ENCODE measurements at regions not wholly inside any gene's neighbourhood (a gene's known extent, or its start where the extent isn't known, plus 50 kb on each side); places are given as distances from the start of the nearest gene placed in this dataset.
"Not testable (repeated sequence)": the region's sequence is repeated elsewhere in the genome, so short reads cannot be mapped to it uniquely, and the experiment has no call there.

DNA sequence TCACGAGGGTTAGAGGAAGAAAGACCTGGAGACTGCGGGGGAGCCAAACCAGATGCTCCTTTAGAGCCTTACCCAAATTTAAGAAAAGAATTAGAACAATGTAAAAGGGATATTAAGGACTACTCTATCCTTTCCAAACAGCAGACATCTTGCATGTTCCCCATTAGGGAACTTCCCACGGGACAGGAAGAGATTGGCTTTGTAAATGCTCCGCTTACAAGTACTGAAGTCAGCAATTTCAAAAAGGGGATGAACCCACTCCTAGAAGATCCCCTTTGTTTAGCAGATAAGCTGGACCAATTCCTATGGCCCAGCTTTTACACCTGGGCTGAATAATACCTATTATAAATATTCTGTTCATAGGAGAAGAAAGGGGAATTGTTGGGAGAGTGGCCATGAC is 74.2 kb downstream of the APOBEC1 start:
- TF ChIP-seq, protein P1, sequence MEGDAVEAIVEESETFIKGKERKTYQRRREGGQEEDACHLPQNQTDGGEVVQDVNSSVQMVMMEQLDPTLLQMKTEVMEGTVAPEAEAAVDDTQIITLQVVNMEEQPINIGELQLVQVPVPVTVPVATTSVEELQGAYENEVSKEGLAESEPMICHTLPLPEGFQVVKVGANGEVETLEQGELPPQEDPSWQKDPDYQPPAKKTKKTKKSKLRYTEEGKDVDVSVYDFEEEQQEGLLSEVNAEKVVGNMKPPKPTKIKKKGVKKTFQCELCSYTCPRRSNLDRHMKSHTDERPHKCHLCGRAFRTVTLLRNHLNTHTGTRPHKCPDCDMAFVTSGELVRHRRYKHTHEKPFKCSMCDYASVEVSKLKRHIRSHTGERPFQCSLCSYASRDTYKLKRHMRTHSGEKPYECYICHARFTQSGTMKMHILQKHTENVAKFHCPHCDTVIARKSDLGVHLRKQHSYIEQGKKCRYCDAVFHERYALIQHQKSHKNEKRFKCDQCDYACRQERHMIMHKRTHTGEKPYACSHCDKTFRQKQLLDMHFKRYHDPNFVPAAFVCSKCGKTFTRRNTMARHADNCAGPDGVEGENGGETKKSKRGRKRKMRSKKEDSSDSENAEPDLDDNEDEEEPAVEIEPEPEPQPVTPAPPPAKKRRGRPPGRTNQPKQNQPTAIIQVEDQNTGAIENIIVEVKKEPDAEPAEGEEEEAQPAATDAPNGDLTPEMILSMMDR (conservative IDR thresholded peaks at IDR 0.05), result no peak
- no peak overlapping the region for H3K27ac ChIP-seq

GRCh38 chr12:7590085-7590484 is 75.6 kb downstream of the APOBEC1 start:
- H3K27ac ChIP-seq, result not testable (repeated sequence)

GRCh38 chr12:7588742-7589329 is 76.9 kb downstream of the APOBEC1 start:
- not testable (repeated sequence) for H3K27ac ChIP-seq
- TF ChIP-seq, protein P1 (conservative IDR thresholded peaks at IDR 0.05), result peak; percentile 87

DNA sequence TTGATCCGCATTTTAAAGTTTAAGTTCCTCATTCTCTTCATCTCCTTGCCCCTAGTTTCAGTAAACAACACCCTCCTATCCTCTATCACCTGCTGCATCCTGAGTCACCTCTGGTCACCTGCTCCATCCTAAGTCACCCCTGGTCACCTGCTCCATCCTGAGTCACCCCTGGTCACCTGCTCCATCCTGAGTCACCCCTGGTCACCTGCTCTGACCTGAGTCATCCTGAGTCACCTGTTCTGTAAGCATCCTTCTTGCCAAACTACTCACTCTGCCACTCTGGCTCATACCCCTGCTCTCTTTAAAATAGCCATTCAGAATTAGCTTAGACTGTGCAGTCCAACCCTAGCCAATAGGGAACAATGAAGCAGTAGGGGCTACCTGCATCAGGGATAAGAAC is 80.6 kb upstream of the CD163 start:
- not testable (repeated sequence) for H3K27ac ChIP-seq

DNA sequence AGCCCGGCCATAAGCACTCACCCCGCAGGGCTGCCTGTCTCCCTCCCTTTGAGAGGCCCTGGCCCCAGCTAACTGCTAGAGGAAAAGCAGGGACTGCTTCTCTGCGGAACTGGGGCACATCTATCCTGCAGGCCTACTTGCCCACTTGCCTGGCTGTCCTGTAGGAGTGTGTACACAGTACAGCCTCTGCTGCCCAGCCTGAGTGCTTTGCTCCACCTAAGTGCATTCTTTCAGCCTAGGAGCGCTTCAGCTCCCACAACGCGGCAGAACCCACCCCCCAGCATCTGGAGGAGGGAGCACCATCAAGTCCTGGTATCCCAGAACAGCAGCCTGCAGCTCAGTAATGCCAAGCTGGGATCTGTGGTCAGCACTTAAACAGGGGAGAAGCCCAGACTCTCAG is 79.9 kb upstream of the CD163 start:
- H3K27ac ChIP-seq, result no peak overlapping the region
- TF ChIP-seq, protein P1 (conservative IDR thresholded peaks at IDR 0.05), result no peak

- TF ChIP-seq, protein P1 (conservative IDR thresholded peaks at IDR 0.05), result no peak
Observed at GRCh38 chr12:7582796-7583195, 79.2 kb upstream of the CD163 start.

GRCh38 chr12:7581625-7582024 is 78.0 kb upstream of the CD163 start:
- H3K27ac ChIP-seq, result no peak overlapping the region
- TF ChIP-seq, protein P1 (conservative IDR thresholded peaks at IDR 0.05), result no peak

More at GRCh38 chr12:7582796-7583195, 79.2 kb upstream of the CD163 start:
- no peak overlapping the region for H3K27ac ChIP-seq

DNA sequence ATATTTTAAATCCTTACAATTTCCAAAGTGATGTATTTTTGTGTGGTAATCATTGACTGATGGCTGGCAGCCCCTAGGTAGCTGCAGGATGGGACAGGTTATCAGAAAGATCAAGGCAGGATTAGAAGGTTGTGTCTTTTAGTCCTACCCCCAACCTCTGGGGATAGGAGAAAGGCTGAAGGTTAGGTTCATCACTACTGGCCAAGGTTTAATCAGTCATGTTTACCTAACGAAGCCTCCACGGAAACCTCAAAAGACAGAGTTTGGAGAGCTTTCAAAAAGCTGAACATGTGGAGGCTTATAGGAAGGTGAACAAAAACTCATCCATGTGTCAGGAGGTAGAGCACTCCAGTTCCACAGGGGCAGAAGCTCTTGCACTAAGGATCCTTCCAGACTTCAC is 77.5 kb upstream of the CD163 start:
- TF ChIP-seq, protein P1 (conservative IDR thresholded peaks at IDR 0.05), result no peak

DNA sequence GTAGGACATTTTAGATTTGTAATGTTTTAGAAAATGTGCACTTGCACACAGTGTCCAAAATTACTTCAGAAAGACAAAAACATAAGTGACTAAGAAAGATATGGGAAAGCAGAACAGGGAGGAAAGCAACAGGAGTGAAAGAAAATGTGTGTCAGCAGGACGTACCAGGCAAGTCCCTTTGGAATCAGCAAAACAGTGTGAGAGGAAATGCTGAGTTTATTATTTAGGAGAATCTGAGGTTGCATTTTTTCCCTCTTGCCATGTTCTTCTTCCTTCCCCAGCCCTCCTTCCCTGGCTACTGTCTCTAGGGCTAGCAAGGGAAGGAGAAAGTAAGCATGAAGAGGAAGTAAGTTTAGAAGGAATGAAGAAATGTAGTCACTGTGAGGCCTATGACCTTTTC is 67.7 kb upstream of the CD163 start:
- H3K27ac ChIP-seq, result no peak overlapping the region
- TF ChIP-seq, protein P1 (conservative IDR thresholded peaks at IDR 0.05), result no peak

More for the DNA sequence above, 77.5 kb upstream of the CD163 start:
- no peak overlapping the region for H3K27ac ChIP-seq
